Neuron (in vitro differentiated cells): ENCODE measurements at regions not wholly inside any gene's neighbourhood (a gene's known extent, or its start where the extent isn't known, plus 50 kb on each side); places are given as distances from the start of the nearest gene placed in this dataset.

ENCODE experiments used
- H2AFZ ChIP-seq: one replicate; pipeline ENCODE4 v1.6.1; 2013; ENCODE audit warnings: low read depth, mild to moderate bottlenecking, inconsistent platforms, low read length, moderate library complexity
- H3K27me3 ChIP-seq: one replicate; pipeline ENCODE4 v1.6.1; 2013; ENCODE audit warnings: low read length; ENCODE audit not compliant: insufficient read depth
- H3K36me3 ChIP-seq: one replicate; pipeline ENCODE4 v1.6.1; 2013; ENCODE audit warnings: low read length; ENCODE audit not compliant: insufficient read depth
- H3K4me1 ChIP-seq: one replicate; pipeline ENCODE4 v1.6.1; 2013; ENCODE audit warnings: low read length; ENCODE audit not compliant: insufficient read depth
- H3K4me3 ChIP-seq: 2 replicates; pipeline ENCODE4 v1.5.1; 2013; ENCODE audit warnings: mild to moderate bottlenecking, low read length, moderate library complexity
- H3K9me3 ChIP-seq: one replicate; pipeline ENCODE4 v1.6.1; 2013; ENCODE audit warnings: low read length

GRCh38 chr5:130994496-130995253 is 170.4 kb downstream of the HINT1 start:
- H3K4me1 ChIP-seq, result peaks cover 6% of the 10 kb centered on the region
- no peak overlapping the region for H2AFZ ChIP-seq
- no peaks in the 10 kb centered on the region for H3K36me3 ChIP-seq
- H3K27me3 ChIP-seq, result no peaks in the 10 kb centered on the region
- H3K9me3 ChIP-seq, result no peaks in the 10 kb centered on the region
- no peak overlapping the region for H3K4me3 ChIP-seq

- H3K27me3 ChIP-seq, result no peaks in the 10 kb centered on the region
- H3K4me3 ChIP-seq, result no peak overlapping the region
- H3K36me3 ChIP-seq, result no peaks in the 10 kb centered on the region
These were observed 172.4 kb downstream of the HINT1 start for GRCh38 chr5:130992621-130993020.

GRCh38 chr5:130992095-130992494 is 173.0 kb downstream of the HINT1 start:
- H3K36me3 ChIP-seq, result no peaks in the 10 kb centered on the region
- H3K4me1 ChIP-seq, result peaks cover 6% of the 10 kb centered on the region
- no peak overlapping the region for H2AFZ ChIP-seq
- H3K9me3 ChIP-seq, result no peaks in the 10 kb centered on the region
- no peak overlapping the region for H3K4me3 ChIP-seq
- no peaks in the 10 kb centered on the region for H3K27me3 ChIP-seq

More at GRCh38 chr5:130992621-130993020, 172.4 kb downstream of the HINT1 start:
- no peak overlapping the region for H2AFZ ChIP-seq
- no peaks in the 10 kb centered on the region for H3K9me3 ChIP-seq
- peaks cover 6% of the 10 kb centered on the region for H3K4me1 ChIP-seq

- Histone ChIP-seq H3K27me3 (no peaks in the 10 kb centered on the region), H3K36me3 (no peaks in the 10 kb centered on the region), H3K4me3 (no peak overlapping the region), H2AFZ (no peak overlapping the region), H3K4me1 (no peaks in the 10 kb centered on the region), H3K9me3 (no peaks in the 10 kb centered on the region)
These were observed 179.3 kb downstream of the HINT1 start for GRCh38 chr5:130985776-130986175.

GRCh38 chr5:130981663-130982062 is 183.4 kb downstream of the HINT1 start:
- no peaks in the 10 kb centered on the region for H3K27me3 ChIP-seq
- no peak overlapping the region for H2AFZ ChIP-seq
- no peaks in the 10 kb centered on the region for H3K9me3 ChIP-seq
- no peak overlapping the region for H3K4me3 ChIP-seq
- H3K4me1 ChIP-seq, result no peaks in the 10 kb centered on the region
- no peaks in the 10 kb centered on the region for H3K36me3 ChIP-seq

- no peaks in the 10 kb centered on the region for H3K27me3 ChIP-seq
- no peak overlapping the region for H2AFZ ChIP-seq
- H3K4me3 ChIP-seq, result no peak overlapping the region
- no peaks in the 10 kb centered on the region for H3K36me3 ChIP-seq
- no peaks in the 10 kb centered on the region for H3K4me1 ChIP-seq
- no peaks in the 10 kb centered on the region for H3K9me3 ChIP-seq
These were observed 186.6 kb downstream of the HINT1 start for GRCh38 chr5:130978475-130978874.

GRCh38 chr5:130976493-130976892 is 188.6 kb downstream of the HINT1 start:
- Histone ChIP-seq H2AFZ (no peak overlapping the region), H3K36me3 (no peaks in the 10 kb centered on the region), H3K9me3 (no peaks in the 10 kb centered on the region), H3K4me1 (no peaks in the 10 kb centered on the region), H3K27me3 (no peaks in the 10 kb centered on the region), H3K4me3 (no peak overlapping the region)

GRCh38 chr5:130975847-130976246 is 189.2 kb downstream of the HINT1 start:
- Histone ChIP-seq H2AFZ (no peak overlapping the region), H3K9me3 (no peaks in the 10 kb centered on the region), H3K27me3 (no peaks in the 10 kb centered on the region), H3K4me1 (no peaks in the 10 kb centered on the region), H3K4me3 (no peak overlapping the region), H3K36me3 (no peaks in the 10 kb centered on the region)

- H3K4me1 ChIP-seq, result no peaks in the 10 kb centered on the region
- H3K9me3 ChIP-seq, result no peaks in the 10 kb centered on the region
- no peak overlapping the region for H3K4me3 ChIP-seq
- H3K27me3 ChIP-seq, result no peaks in the 10 kb centered on the region
- no peak overlapping the region for H2AFZ ChIP-seq
- H3K36me3 ChIP-seq, result no peaks in the 10 kb centered on the region
These were observed 189.8 kb downstream of the HINT1 start for GRCh38 chr5:130975299-130975698.

GRCh38 chr5:130974021-130974683 is 190.9 kb downstream of the HINT1 start:
- Histone ChIP-seq H3K4me1 (no peaks in the 10 kb centered on the region), H3K9me3 (no peaks in the 10 kb centered on the region), H3K4me3 (no peak overlapping the region), H3K36me3 (no peaks in the 10 kb centered on the region), H2AFZ (no peak overlapping the region), H3K27me3 (no peaks in the 10 kb centered on the region)

- no peak overlapping the region for H3K4me3 ChIP-seq
- H3K4me1 ChIP-seq, result no peaks in the 10 kb centered on the region
- no peaks in the 10 kb centered on the region for H3K27me3 ChIP-seq
- no peak overlapping the region for H2AFZ ChIP-seq
- H3K36me3 ChIP-seq, result no peaks in the 10 kb centered on the region
- no peaks in the 10 kb centered on the region for H3K9me3 ChIP-seq
These were observed 198.0 kb downstream of the HINT1 start for GRCh38 chr5:130966990-130967525.

GRCh38 chr5:130965920-130966319 is 199.1 kb downstream of the HINT1 start:
- Histone ChIP-seq H3K9me3 (no peaks in the 10 kb centered on the region), H2AFZ (no peak overlapping the region), H3K27me3 (no peaks in the 10 kb centered on the region)

GRCh38 chr5:130965360-130965759 is 199.7 kb downstream of the HINT1 start:
- H3K36me3 ChIP-seq, result no peaks in the 10 kb centered on the region
- H3K4me3 ChIP-seq, result no peak overlapping the region
- H2AFZ ChIP-seq, result no peak overlapping the region
- no peaks in the 10 kb centered on the region for H3K4me1 ChIP-seq
- no peaks in the 10 kb centered on the region for H3K27me3 ChIP-seq
- H3K9me3 ChIP-seq, result no peaks in the 10 kb centered on the region

More at GRCh38 chr5:130965920-130966319, 199.1 kb downstream of the HINT1 start:
- Histone ChIP-seq H3K36me3 (no peaks in the 10 kb centered on the region), H3K4me1 (no peaks in the 10 kb centered on the region), H3K4me3 (no peak overlapping the region)
